Lower leg skin (tissue), 4 donors: ENCODE measurements at regions not wholly inside any gene's neighbourhood (a gene's known extent, or its start where the extent isn't known, plus 50 kb on each side); places are given as distances from the start of the nearest gene placed in this dataset.

ENCODE experiments used
- DNase-seq, 2 donors: peaks; one replicate each; pipeline ENCODE4 v3.0.0-alpha.2; 2019; ENCODE audit warnings: low spot score in 2 of 2
- H3K4me3 ChIP-seq: fragments of 200-600 bp; sonication (generic); 2 replicates; pipeline ENCODE4 v1.5.1; 2017; ENCODE audit warnings: mild to moderate bottlenecking, low read depth; ENCODE audit not compliant: poor library complexity, severe bottlenecking
- POLR2A ChIP-seq, 2 donors: fragments of 450-650 bp; IDR thresholded peaks; one replicate each; pipeline ENCODE4 v1.6.1; 2016 to 2017; ENCODE audit warnings: antibody characterized with exemption in 2 of 2, mild to moderate bottlenecking in 1 of 2, moderate library complexity in 1 of 2
- WGBS, 2 donors: methylation state at CpG; one replicate each; pipeline ENCODE4 v1.1.5; 2018; 5-methylcytosine and 5-hydroxymethylcytosine counted together
- intact Hi-C: fragments of 100-400 bp; cut with DNase I; formaldehyde crosslinking; loops from one replicate; pipeline ENCODE4 v1.15.0; 2023; ENCODE audit warnings: low total_unique reads
- TF ChIP-seq, protein P1 (sequence below), 3 donors: fragments of 450-650 bp; IDR thresholded peaks; one replicate each; pipeline ENCODE4 v1.5.1; 2016; ENCODE audit warnings: antibody characterized with exemption in 3 of 3, mild to moderate bottlenecking in 3 of 3, moderate library complexity in 2 of 3

DNA sequence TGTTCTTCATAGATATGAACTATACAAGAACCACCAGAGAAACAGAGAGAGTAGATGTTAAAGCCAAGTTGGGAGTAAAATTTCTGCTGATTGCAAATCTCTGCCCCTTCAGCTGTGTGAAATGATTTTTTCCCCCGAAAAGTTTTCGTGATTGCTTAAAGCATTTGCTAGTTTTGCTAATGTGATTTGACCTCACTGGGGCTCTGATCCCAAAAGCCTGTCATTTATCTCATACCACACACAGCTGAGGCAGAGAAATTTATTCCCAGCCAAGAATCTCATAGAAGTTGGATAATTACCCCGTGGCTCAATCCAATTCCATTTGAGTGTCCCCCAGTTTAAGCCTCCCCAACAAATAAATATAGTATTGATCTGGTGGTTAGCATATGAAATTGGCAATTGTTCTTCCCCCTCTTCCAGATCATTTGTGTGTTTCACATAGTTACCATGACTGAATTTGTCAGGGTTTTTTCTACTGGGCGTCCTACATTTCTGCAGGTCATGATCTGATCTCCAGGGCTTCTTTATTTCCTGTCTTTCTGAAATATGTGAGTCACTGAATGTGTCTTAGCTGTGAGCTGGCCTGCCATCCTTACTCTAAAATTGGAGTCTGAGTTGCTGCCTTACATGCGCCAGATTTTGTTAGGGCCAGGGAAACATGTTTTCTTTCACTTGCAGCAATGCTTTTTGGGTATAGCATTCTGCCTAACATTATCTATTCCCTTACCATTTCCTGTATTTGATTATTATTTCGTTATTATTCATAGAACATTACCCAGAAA, 167.5 kb upstream of the FRMPD4 start:
- no peak for DNase-seq
- no peak for TF ChIP-seq POLR2A (IDR thresholded peaks at IDR 0.05)
- intact Hi-C loops, result no loop called here
- no peak overlapping the region for H3K4me3 ChIP-seq
- WGBS, 2 donors, result 53 to 54% methylated on average over 6 of the region's 6 CpGs

DNA sequence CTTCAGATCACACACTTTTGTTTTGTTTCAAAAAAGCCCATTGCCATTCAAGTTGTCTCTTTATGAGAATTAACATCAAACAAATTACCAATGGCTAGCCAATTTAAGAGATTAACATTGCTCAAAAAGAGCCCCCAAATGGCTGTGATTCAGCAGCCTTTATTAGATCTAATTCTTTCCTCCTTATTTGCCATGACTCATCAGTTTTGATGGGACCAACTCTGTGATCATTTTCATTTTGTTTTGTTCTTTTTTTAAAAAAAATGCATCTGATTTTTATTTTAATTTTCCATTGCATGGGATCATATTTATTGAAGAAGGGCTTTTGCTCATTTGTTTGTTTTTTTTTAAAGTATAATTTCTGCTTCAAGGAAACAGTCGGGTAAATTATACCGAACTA, 161.6 kb upstream of the FRMPD4 start:
- WGBS, 2 donors, result 81 to 91% methylated on average over 2 of the region's 2 CpGs
- intact Hi-C loops, result no loop called here

DNA sequence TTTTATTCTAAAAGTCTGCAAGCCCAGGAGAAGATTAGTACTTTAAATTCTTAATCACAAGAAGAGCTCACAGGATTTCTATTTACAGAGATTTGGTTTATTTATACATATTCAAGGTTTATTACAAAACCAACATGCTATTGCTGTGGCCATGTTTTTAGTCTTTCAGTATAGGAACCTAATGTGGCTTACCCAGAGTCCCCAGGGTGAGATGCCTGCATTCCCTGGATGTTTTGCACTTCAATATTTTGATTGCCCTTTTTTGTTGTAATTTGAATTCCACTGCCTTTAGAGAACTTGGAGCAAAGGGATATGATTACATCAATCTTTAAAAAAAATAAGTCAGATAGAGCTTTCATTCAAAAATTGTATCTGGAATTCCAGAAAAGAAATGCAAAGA, 146.0 kb upstream of the FRMPD4 start:
- H3K4me3 ChIP-seq, result no peak overlapping the region
- no peak for DNase-seq

More for the DNA sequence above, 161.6 kb upstream of the FRMPD4 start:
- TF ChIP-seq, protein P1, sequence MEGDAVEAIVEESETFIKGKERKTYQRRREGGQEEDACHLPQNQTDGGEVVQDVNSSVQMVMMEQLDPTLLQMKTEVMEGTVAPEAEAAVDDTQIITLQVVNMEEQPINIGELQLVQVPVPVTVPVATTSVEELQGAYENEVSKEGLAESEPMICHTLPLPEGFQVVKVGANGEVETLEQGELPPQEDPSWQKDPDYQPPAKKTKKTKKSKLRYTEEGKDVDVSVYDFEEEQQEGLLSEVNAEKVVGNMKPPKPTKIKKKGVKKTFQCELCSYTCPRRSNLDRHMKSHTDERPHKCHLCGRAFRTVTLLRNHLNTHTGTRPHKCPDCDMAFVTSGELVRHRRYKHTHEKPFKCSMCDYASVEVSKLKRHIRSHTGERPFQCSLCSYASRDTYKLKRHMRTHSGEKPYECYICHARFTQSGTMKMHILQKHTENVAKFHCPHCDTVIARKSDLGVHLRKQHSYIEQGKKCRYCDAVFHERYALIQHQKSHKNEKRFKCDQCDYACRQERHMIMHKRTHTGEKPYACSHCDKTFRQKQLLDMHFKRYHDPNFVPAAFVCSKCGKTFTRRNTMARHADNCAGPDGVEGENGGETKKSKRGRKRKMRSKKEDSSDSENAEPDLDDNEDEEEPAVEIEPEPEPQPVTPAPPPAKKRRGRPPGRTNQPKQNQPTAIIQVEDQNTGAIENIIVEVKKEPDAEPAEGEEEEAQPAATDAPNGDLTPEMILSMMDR (IDR thresholded peaks at IDR 0.05), result no peak
- TF ChIP-seq POLR2A (IDR thresholded peaks at IDR 0.05), result no peak
- H3K4me3 ChIP-seq, result no peak overlapping the region
- no peak for DNase-seq

DNA sequence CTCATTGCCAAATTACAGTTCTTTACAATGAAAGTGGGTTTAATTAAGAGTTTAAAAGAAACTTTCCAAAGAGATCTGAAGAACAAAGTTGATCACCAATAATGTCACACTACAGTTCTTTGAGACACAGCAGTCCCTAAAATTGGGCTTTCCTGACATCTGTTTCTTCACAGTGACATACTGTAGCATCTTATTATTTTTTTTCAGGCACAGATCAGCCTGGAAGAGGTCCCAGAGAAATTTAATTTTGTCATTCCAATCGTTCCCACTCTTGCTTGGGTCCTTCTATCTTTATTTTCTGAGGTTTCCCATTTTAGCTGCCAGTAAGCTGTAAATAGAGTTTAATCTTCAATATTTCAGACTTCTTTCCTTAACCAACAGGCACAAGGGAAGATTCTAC, 143.1 kb upstream of the FRMPD4 start:
- no peak for DNase-seq
- H3K4me3 ChIP-seq, result no peak overlapping the region
- intact Hi-C loops, result no loop called here
- 19 to 48% methylated on average over 1 of the region's 1 CpG for WGBS, 2 donors
- TF ChIP-seq POLR2A (IDR thresholded peaks at IDR 0.05), result no peak
- TF ChIP-seq, protein P1 (IDR thresholded peaks at IDR 0.05), result no peak

More for the DNA sequence above, 146.0 kb upstream of the FRMPD4 start:
- intact Hi-C loops, result no loop called here
- no peak for TF ChIP-seq POLR2A (IDR thresholded peaks at IDR 0.05)
- TF ChIP-seq, protein P1 (IDR thresholded peaks at IDR 0.05), result no peak

DNA sequence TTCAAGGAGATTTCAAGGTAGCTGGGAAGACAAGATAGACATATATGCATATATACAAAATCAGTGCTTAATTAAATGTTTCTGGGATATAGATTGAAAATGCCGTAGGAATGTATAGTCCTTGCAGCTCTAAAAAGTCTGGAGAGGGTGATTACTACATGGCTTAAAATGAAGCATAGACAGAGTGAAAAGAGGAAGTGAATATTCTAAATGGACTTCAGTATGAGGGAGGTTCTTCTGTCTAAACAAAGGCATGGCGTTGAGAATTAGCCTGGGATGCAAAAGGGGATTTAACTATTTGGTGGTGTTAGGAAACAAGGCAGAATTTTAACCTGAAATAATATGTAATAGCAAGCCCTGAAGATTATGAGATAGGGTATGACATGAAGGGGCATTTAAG, 141.5 kb upstream of the FRMPD4 start:
- no peak overlapping the region for H3K4me3 ChIP-seq
- intact Hi-C loops, result no loop called here
- WGBS, 2 donors, result 54 to 68% methylated on average over 2 of the region's 2 CpGs
- DNase-seq, result no peak
- TF ChIP-seq POLR2A (IDR thresholded peaks at IDR 0.05), result no peak

DNA sequence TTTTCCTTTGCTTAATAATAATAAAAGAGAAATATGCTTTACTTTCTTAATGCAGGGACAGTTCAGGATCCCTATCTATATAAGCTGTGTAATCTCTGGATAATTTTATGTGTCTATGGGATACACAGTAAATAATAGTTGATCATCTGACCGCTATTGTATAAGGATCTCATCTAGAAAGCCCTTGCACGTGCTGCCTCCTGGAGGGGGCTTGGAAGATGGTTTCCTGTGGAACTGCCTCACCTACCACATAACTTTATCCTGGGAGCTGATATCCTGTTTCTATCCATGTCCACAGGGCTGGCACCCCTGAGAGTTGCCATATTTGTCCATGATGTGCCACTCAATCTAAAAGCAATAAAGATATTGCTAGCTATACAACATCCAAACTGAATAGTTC, 139.3 kb upstream of the FRMPD4 start:
- 45 to 54% methylated on average over 2 of the region's 2 CpGs for WGBS, 2 donors
- intact Hi-C loops, result no loop called here
- DNase-seq, result no peak
- no peak for TF ChIP-seq POLR2A (IDR thresholded peaks at IDR 0.05)
- TF ChIP-seq, protein P1 (IDR thresholded peaks at IDR 0.05), result no peak
- no peak overlapping the region for H3K4me3 ChIP-seq

DNA sequence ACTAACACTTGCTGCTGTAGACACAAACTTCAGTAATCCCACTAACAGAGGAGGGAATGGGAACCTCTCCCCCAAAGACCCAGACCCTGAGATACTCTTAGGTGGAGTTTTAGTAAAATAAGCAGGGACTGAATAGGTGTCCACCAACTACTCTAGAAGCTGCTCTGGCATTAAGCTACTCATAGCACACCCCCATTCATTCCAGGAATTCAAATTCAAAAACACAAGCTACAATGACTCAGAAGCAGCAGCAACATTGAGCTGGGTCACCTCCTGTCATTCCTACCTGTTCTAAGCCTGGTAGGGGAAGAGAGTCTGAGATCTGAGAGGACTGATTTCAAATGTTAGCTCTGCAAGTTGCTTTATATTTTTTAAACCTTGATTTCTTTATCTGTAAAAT, 135.4 kb upstream of the FRMPD4 start:
- no peak for DNase-seq
- intact Hi-C loops, result no loop called here
- TF ChIP-seq POLR2A (IDR thresholded peaks at IDR 0.05), result no peak
- TF ChIP-seq, protein P1 (IDR thresholded peaks at IDR 0.05), result no peak
- H3K4me3 ChIP-seq, result no peak overlapping the region
